DOHH2 (cell line): ENCODE measurements at regions not wholly inside any gene's neighbourhood (a gene's known extent, or its start where the extent isn't known, plus 50 kb on each side); places are given as distances from the start of the nearest gene placed in this dataset.

Source experiments
- EZH2phosphoT487 ChIP-seq: fragments of 200-600 bp; sonication (generic); IDR thresholded peaks from 2 replicates; pipeline ENCODE4 v1.6.1; 2017; ENCODE audit warnings: borderline replicate concordance, mild to moderate bottlenecking, antibody characterized with exemption, low read length, moderate library complexity, mixed read lengths
- TF ChIP-seq, protein P1 (sequence below): fragments of 200-600 bp; sonication (generic); IDR thresholded peaks from one replicate; pipeline ENCODE4 v1.5.1; 2014; ENCODE audit warnings: antibody characterized with exemption, mild to moderate bottlenecking, low read depth, low read length; ENCODE audit not compliant: poor library complexity, severe bottlenecking

DNA sequence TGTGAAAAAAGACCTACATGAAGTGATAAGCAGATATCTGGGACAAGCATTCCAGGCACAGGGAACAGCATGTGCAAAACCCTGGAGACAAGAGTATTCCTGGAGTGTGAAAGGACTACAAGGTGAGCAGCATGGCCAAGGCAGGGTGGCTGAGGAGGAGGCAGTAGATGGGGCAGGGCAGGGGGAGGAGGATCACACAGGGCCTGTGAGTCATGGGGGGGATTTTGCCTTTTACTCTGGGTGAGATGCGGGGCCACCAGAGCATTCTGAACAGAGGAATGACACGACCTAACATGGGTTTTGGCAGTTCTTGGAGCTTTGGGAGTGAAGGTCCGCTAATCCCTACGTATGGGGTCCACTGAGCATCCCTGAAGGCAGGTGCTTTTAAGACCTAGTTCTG, 69.8 kb upstream of the CCN6 start:
- TF ChIP-seq, protein P1, sequence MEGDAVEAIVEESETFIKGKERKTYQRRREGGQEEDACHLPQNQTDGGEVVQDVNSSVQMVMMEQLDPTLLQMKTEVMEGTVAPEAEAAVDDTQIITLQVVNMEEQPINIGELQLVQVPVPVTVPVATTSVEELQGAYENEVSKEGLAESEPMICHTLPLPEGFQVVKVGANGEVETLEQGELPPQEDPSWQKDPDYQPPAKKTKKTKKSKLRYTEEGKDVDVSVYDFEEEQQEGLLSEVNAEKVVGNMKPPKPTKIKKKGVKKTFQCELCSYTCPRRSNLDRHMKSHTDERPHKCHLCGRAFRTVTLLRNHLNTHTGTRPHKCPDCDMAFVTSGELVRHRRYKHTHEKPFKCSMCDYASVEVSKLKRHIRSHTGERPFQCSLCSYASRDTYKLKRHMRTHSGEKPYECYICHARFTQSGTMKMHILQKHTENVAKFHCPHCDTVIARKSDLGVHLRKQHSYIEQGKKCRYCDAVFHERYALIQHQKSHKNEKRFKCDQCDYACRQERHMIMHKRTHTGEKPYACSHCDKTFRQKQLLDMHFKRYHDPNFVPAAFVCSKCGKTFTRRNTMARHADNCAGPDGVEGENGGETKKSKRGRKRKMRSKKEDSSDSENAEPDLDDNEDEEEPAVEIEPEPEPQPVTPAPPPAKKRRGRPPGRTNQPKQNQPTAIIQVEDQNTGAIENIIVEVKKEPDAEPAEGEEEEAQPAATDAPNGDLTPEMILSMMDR = no peak
- no peak for TF ChIP-seq EZH2phosphoT487
